H4 (cell line): ENCODE measurements at regions not wholly inside any gene's neighbourhood (a gene's known extent, or its start where the extent isn't known, plus 50 kb on each side); places are given as distances from the start of the nearest gene placed in this dataset.
"Not testable (repeated sequence)": the region's sequence is repeated elsewhere in the genome, so short reads cannot be mapped to it uniquely, and the experiment has no call there.

Experiments used
- DNase-seq: peaks from one replicate; pipeline ENCODE4 v3.0.0-alpha.2; 2015; ENCODE audit warnings: low spot score

- DNase-seq = no peak
These were observed 149.5 kb upstream of the NPY start for GRCh38 chr7:24134535-24134934.

GRCh38 chr7:24135003-24135817 lies 148.8 kb upstream of the NPY start:
- DNase-seq = no peak

DNA sequence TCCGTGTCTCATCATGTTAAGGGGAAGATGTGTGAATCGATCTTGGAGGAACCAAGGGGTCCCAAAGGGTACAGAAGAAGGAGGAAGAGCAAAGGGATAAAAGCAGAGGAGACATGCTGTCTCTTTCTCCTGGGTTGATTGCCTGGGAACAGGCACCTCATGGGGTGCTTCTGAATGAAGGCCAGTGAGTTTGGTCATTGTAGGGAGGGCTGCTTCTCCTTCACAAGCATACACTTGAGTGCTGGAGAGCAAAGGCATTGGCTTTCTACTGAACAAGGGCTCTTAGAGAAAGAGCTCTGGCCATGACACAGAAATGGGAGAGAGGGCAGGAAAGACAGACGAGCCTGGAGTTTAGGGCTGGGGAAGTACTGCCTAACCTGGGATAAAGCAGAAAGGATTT lies 146.7 kb upstream of the NPY start:
- DNase-seq = no peak

DNA sequence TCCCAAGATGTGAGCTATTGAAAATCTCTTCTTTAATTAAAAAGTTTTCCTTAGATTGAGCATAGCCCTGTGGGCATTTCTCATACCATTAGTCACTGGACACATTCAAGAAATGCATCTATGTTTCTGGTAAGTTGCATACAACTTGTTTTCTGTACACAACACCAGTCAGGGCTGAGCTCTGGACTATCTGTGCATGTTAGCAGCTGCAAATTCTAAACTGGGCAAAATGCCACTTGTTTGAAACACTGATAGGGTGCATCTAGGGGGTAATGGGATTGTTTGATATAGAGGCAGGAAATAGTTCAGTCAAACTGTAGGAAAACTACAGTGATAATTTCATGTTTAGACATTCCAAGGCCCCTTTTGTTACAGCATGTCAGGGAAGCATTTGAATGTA lies 145.6 kb upstream of the NPY start:
- no peak for DNase-seq

- no peak for DNase-seq
These were observed 144.0 kb upstream of the NPY start for GRCh38 chr7:24140001-24140400.

DNA sequence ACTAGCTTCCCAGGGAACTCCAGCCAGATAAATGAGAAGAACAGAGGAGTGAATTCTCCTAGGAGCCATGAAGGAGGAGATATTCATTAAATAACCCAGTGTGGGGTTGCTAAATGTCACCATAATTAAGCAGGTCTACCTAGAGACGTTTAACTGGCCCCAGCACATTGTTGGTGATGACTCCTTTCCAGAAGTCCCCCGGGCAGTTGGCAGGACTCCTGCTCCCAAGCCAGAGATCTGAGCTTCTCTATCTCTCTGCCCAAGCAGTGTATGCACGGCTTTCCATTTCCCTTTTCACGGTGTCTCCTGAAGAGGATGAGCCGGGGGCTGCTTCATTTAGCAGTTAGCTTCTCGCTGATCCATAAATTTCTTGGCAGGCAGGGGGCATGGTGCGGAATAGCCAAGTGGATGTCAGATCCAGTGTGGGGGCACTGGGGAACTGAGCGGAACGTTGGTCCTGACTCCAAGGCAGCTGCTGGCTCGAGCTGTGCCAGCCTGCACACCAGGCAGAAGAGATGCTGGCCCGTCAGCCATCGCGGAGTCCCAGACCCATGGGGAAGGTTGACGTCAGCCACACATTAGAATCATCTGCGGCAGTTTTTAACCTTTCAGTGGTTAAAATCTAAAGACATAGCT lies 142.0 kb upstream of the NPY start:
- no peak for DNase-seq

DNA sequence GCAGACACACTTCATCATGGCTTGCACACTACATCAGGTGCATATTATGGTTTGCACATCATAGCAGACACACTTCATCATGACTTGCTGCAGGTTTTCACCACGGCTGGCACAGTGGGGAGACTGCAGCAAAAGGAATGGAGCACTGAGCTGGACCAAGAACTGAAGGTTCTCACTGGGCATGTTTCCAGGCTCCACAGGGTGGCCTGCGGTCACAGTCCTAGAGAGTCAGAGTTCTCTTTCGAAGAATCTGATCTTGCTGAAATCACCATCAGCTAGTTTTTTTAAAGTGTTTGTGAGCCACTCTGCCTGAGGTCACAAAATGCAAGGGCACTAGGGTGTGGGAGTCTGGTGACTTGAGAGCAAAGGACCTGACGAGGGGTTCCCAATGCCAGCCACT lies 140.4 kb upstream of the NPY start:
- DNase-seq = peak; percentile 55

- no peak for DNase-seq
These were observed 132.0 kb upstream of the NPY start for GRCh38 chr7:24151944-24152343.

- peak; percentile 81 for DNase-seq
These were observed 131.6 kb upstream of the NPY start for GRCh38 chr7:24152356-24152755.

GRCh38 chr7:24152877-24153472 lies 131.0 kb upstream of the NPY start:
- DNase-seq = no peak

DNA sequence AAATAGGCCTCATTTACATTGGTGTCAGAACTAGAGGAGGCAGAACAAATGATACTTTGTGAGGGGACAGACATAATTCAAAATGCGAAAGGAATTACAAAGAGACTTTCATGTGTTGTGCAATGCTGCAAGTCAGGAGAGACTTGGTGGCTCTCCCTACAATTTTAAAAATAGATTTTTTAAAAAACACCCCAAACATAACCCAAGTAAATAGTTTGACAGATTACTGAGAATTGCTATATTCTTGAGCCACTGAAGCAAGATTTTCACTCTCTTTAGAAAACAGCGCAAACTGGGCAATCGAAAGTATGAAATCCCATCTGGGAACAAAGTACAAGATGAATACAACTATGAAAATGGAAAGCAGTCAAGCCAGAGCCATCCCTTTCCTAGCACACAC lies 126.3 kb upstream of the NPY start:
- DNase-seq = no peak

- no peak for DNase-seq
These were observed 125.0 kb upstream of the NPY start for GRCh38 chr7:24158975-24159374.

GRCh38 chr7:24164401-24164800 lies 119.6 kb upstream of the NPY start:
- DNase-seq = no peak

GRCh38 chr7:24169077-24169624 lies 114.8 kb upstream of the NPY start:
- DNase-seq = no peak

GRCh38 chr7:24171951-24172350 lies 112.0 kb upstream of the NPY start:
- not testable (repeated sequence) for DNase-seq

DNA sequence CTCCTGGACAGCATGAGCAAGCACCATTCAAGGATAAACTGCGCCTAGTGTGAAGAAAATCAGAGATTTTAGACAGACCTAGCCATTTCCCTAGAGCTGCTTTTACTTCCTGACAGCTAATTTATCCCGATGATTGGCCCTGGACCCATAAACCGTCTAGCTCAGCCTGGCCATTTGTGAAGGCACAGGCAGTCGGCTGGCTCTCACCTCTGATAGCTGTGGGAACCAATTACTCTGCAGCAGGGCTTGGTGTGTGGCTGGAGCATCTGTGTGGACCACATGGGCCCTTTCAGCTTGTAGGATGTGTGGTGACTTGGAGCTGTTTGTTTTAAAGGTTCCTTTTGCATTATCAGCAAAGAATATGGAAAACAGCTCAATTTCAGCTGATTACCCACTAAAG lies 111.1 kb upstream of the NPY start:
- no peak for DNase-seq

GRCh38 chr7:24175603-24176002 lies 108.4 kb upstream of the NPY start:
- DNase-seq = no peak

DNA sequence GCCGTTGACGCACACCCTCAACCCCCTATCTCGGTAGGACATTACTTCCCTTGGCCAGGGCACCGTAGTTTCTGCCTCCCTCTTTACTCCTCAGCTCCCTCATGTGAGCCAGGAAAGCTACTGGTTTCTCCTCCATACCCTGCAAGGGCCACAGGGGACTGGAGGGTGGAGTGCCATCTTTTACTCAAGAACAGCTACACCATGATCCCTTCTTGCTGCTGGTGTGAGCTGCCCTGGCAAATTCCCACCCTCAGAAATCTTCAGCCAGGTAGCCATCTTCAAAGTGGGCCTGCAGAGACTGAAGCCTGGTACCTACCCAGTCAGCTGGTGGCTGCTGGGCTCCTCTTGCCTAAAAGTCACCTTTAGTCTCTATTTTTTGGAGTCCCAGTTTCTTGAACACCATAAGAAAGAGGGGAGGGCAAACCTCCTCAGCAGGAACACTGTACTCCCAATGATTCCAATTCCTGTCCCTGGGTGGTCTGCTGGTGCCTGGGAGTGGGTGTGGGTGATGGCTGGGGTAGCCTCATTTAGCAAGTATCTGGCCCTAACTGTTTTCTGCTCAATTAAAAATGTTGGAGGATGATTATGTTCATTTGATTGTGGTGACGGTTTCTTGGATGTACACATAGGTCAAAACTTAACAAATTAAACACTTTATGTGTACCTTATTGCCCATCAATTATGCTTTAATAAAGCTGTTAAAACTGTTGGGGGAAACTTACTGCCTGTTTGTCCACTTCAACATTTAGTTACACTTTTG lies 105.0 kb upstream of the NPY start:
- DNase-seq = no peak

DNA sequence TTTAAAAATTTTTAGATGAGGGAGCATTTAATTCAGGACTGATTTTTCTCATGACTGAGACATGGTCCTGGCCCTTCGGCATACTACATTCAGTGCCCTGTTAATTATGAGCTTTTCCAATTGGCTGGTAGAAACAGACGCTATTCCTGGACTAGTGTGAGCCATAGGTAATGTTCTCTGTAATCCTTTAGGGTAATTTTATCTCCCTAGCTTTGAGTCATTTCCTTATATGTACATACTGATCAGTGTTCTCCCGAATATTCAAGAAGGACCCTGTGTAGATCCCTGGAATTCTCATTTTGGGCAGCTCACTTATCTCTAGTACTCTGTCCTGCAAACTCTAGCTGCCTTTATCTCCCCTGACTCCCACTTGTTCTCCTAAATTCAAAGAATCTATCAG lies 92.6 kb upstream of the NPY start:
- no peak for DNase-seq

GRCh38 chr7:24192053-24192452 lies 91.9 kb upstream of the NPY start:
- DNase-seq = peak; percentile 81

- no peak for DNase-seq
These were observed 91.3 kb upstream of the NPY start for GRCh38 chr7:24192691-24193090.

DNA sequence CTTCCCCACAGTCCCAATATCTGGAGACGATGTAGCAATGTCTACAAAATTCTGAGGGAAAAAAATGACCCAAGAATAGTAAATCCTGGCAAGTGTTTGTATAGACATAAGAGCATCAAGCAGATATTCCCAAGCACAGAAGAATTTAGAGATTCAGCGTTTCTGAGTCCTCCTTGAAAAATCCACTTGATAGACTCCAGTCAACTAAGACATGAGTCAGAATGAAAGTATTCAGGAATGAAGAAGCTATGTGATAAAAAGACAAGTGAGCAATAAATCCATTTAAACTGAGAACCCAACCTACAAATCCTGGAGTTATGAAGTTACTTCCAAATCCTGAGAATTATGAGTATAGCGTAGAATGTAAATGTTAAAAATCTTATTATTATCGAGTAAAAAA lies 86.1 kb upstream of the NPY start:
- DNase-seq = no peak
